H1 (cell line): ENCODE measurements at regions not wholly inside any gene's neighbourhood (a gene's known extent, or its start where the extent isn't known, plus 50 kb on each side); places are given as distances from the start of the nearest gene placed in this dataset.

Source experiments
- CTCF ChIA-PET: fragments of 300-600 bp; sonication (Branson Sonifier 250); formaldehyde crosslinking; loops from one replicate; lab custom pipeline; 2021; ENCODE audit not compliant: partially characterized antibody; lab: Charles Lee
- POLR2A ChIA-PET: fragments of 300-600 bp; sonication (Branson Sonifier 250); formaldehyde crosslinking; loops from one replicate; lab custom pipeline; 2021; ENCODE audit warnings: inconsistent platforms; ENCODE audit not compliant: partially characterized antibody; lab: Charles Lee
- DNase-seq, 2 experiments: peaks; one replicate each; pipeline versions ENCODE4 v3.0.0 to v3.0.0-alpha.2; 2010 to 2022; ENCODE audit warnings: low spot score in 2 of 2, low read depth in 1 of 2, mixed read lengths in 1 of 2
- FAIRE-seq: peaks from 2 replicates; lab custom pipeline; 2011; peaks lifted over from hg19 to GRCh38; lab: Jason Lieb, UNC
- H2AFZ ChIP-seq: 2 replicates; pipeline ENCODE4 v1.8.1; 2012; ENCODE audit warnings: low read length, inconsistent platforms
- H2AK5ac ChIP-seq: 2 replicates; pipeline ENCODE4 v1.6.1; 2013; ENCODE audit warnings: low read depth, low read length
- H2BK120ac ChIP-seq: replicated peaks from 2 replicates; pipeline ENCODE3; 2013; ENCODE audit warnings: low read depth, low read length, inconsistent platforms
- H2BK12ac ChIP-seq: 2 replicates; pipeline ENCODE4 v1.6.1; 2013; ENCODE audit warnings: low read depth, low read length
- H2BK15ac ChIP-seq: 2 replicates; pipeline ENCODE4 v1.6.1; 2013; ENCODE audit warnings: low read length
- H2BK20ac ChIP-seq: 2 replicates; pipeline ENCODE4 v1.6.1; 2013; ENCODE audit warnings: low read length
- H2BK5ac ChIP-seq: 2 replicates; pipeline ENCODE4 v1.6.1; 2013; ENCODE audit warnings: low read depth, low read length
- H3K14ac ChIP-seq: 2 replicates; pipeline ENCODE4 v1.6.1; 2013; ENCODE audit warnings: inconsistent platforms; ENCODE audit not compliant: insufficient read length
- H3K18ac ChIP-seq: 2 replicates; pipeline ENCODE4 v1.6.1; 2013; ENCODE audit warnings: low read length; ENCODE audit errors: extremely low read depth
- H3K23ac ChIP-seq: 2 replicates; pipeline ENCODE4 v1.6.1; 2013; ENCODE audit warnings: inconsistent platforms; ENCODE audit not compliant: insufficient read length
- H3K23me2 ChIP-seq: 2 replicates; pipeline ENCODE4 v1.6.1; 2013; ENCODE audit warnings: low read depth, low read length
- H3K27ac ChIP-seq: 2 replicates; pipeline ENCODE4 v1.6.1; 2011; ENCODE audit warnings: low read depth, low read length, inconsistent platforms
- H3K27me3 ChIP-seq, 4 experiments: replicated peaks in 1 of 4; 1 replicate in 1 of 4; 2 replicates in 3 of 4; pipeline versions ENCODE4 v1.6.1 to v1.8.1; 2011 to 2013; ENCODE audit warnings: low read length in 3 of 4, mild to moderate bottlenecking in 3 of 4, inconsistent platforms in 2 of 4, mixed read lengths in 2 of 4, moderate library complexity in 1 of 4; ENCODE audit not compliant: control insufficient read depth in 3 of 4, insufficient read depth in 3 of 4; ENCODE audit errors: extremely low read depth in 1 of 4
- H3K36me3 ChIP-seq, 4 experiments: 2 replicates each; pipeline versions ENCODE4 v1.6.1 to v1.8.1; 2011 to 2013; ENCODE audit warnings: mild to moderate bottlenecking in 4 of 4, low read length in 3 of 4, moderate library complexity in 2 of 4, control low read depth in 1 of 4, inconsistent platforms in 1 of 4; ENCODE audit not compliant: insufficient read depth in 4 of 4, control insufficient read depth in 2 of 4
- H3K4ac ChIP-seq: replicated peaks from 2 replicates; pipeline ENCODE3; 2013; ENCODE audit warnings: low read length, low read depth, mixed read lengths, inconsistent platforms; ENCODE audit not compliant: insufficient read length
- H3K4me1 ChIP-seq, 4 experiments: replicated peaks in 1 of 4; 1 replicate in 1 of 4; 2 replicates in 3 of 4; pipeline versions ENCODE4 v1.6.1 to v1.8.1; 2011 to 2013; ENCODE audit warnings: low read length in 3 of 4, inconsistent platforms in 2 of 4, mixed read lengths in 1 of 4; ENCODE audit not compliant: insufficient read depth in 4 of 4, control insufficient read depth in 3 of 4
- H3K4me2 ChIP-seq, 2 experiments: 2 replicates each; pipeline versions ENCODE4 v1.6.1 to v1.8.1; 2011 to 2013; ENCODE audit warnings: low read depth in 2 of 2, low read length in 2 of 2, control low read depth in 1 of 2, inconsistent platforms in 1 of 2, mild to moderate bottlenecking in 1 of 2; ENCODE audit not compliant: insufficient read depth in 1 of 2
- H3K4me3 ChIP-seq, 4 experiments: fragments of 200-600, 300-600 bp in 1 of 4; sonication (generic), shearing (Covaris generic), sonication (Bioruptor Twin) in 1 of 4; 2 replicates each; pipeline versions ENCODE4 v1.5.1 to v1.8.1; 2011 to 2016; ENCODE audit warnings: low read length in 4 of 4, low read depth in 3 of 4, control low read depth in 2 of 4, inconsistent platforms in 2 of 4, mild to moderate bottlenecking in 2 of 4, mixed read lengths in 1 of 4, moderate library complexity in 1 of 4; ENCODE audit not compliant: insufficient read depth in 2 of 4; ENCODE audit errors: extremely low read depth in 1 of 4
- H3K56ac ChIP-seq: replicated peaks from 2 replicates; pipeline ENCODE3; 2013; ENCODE audit warnings: low read depth, mild to moderate bottlenecking, mixed read lengths, low read length, inconsistent platforms; ENCODE audit not compliant: insufficient read length
- H3K79me1 ChIP-seq: 2 replicates; pipeline ENCODE4 v1.6.1; 2013; ENCODE audit warnings: low read depth, low read length, control low read depth
- H3K79me2 ChIP-seq, 2 experiments: 2 replicates each; pipeline versions ENCODE4 v1.6.1 to v1.8.1; 2012 to 2013; ENCODE audit warnings: low read length in 2 of 2, mild to moderate bottlenecking in 2 of 2, inconsistent platforms in 1 of 2; ENCODE audit not compliant: insufficient read depth in 2 of 2, control insufficient read depth in 1 of 2
- H3K9ac ChIP-seq, 4 experiments: replicated peaks in 1 of 4; 1 replicate in 1 of 4; 2 replicates in 3 of 4; pipeline versions ENCODE4 v1.6.1 to v1.8.1; 2011 to 2013; ENCODE audit warnings: low read depth in 3 of 4, low read length in 3 of 4, control low read depth in 2 of 4, mild to moderate bottlenecking in 2 of 4, moderate library complexity in 2 of 4, inconsistent platforms in 1 of 4; ENCODE audit errors: extremely low read depth in 1 of 4
- H3K9me3 ChIP-seq, 2 experiments: 2 replicates each; pipeline versions ENCODE4 v1.6.1 to v1.8.1; 2012 to 2013; ENCODE audit warnings: mild to moderate bottlenecking in 2 of 2, moderate library complexity in 2 of 2, control low read depth in 1 of 2, inconsistent platforms in 1 of 2, low read depth in 1 of 2, low read length in 1 of 2, mixed read lengths in 1 of 2; ENCODE audit not compliant: insufficient read depth in 2 of 2
- H4K20me1 ChIP-seq, 2 experiments: replicated peaks in 1 of 2; 2 replicates each; pipeline versions ENCODE3 to v1.8.1; 2011 to 2013; ENCODE audit warnings: inconsistent platforms in 2 of 2, low read length in 2 of 2, mild to moderate bottlenecking in 1 of 2; ENCODE audit not compliant: insufficient read depth in 2 of 2, control insufficient read depth in 1 of 2
- H4K5ac ChIP-seq: 2 replicates; pipeline ENCODE4 v1.6.1; 2013; ENCODE audit warnings: low read length, low read depth, mixed read lengths, inconsistent platforms; ENCODE audit not compliant: insufficient read length
- H4K8ac ChIP-seq: 2 replicates; pipeline ENCODE4 v1.8.0; 2013; ENCODE audit warnings: mild to moderate bottlenecking, moderate library complexity, low read length, inconsistent platforms; ENCODE audit not compliant: insufficient read depth; ENCODE audit errors: extremely low read depth
- H4K91ac ChIP-seq: replicated peaks from 2 replicates; pipeline ENCODE3; 2013; ENCODE audit warnings: low read length, mixed read lengths, inconsistent platforms; ENCODE audit not compliant: insufficient read length
- CHD2 ChIP-seq: IDR thresholded peaks from 2 replicates; pipeline ENCODE4 v1.6.1; 2012; ENCODE audit warnings: low read length, improper control_type of control experiment
- HDAC2 ChIP-seq, 2 experiments: fragments of 300-600 bp in 1 of 2; sonication (generic) in 1 of 2; IDR thresholded peaks; 2 replicates each; pipeline ENCODE4 v1.6.1; 2011 to 2012; ENCODE audit warnings: low read depth in 2 of 2, low read length in 2 of 2, mild to moderate bottlenecking in 2 of 2, moderate library complexity in 2 of 2, borderline replicate concordance in 1 of 2, inconsistent platforms in 1 of 2
- RFX5 ChIP-seq: IDR thresholded peaks from 2 replicates; pipeline ENCODE4 v1.6.1; 2011; ENCODE audit warnings: low read depth, low read length, improper control_type of control experiment, borderline replicate concordance
- WGBS, 2 experiments: shearing (Covaris generic) in 1 of 2; methylation state at CpG; one replicate each; pipeline versions ENCODE4 v1.1.6 to v1.1.7; 2013 to 2015; ENCODE audit warnings: low lambda C conversion rate in 2 of 2, mixed read lengths in 2 of 2, inconsistent platforms in 1 of 2, low coverage in 1 of 2, missing lambda C conversion rate in 1 of 2; ENCODE audit not compliant: insufficient replicate concordance in 2 of 2, insufficient coverage in 1 of 2, insufficient read length in 1 of 2; ENCODE audit errors: extremely low coverage in 1 of 2, missing lambda C conversion rate in 1 of 2; 5-methylcytosine and 5-hydroxymethylcytosine counted together
- TF ChIP-seq, protein P1 (sequence below): IDR thresholded peaks from 2 replicates; pipeline ENCODE4 v1.6.1; 2012; ENCODE audit warnings: low read length, inconsistent platforms

DNA sequence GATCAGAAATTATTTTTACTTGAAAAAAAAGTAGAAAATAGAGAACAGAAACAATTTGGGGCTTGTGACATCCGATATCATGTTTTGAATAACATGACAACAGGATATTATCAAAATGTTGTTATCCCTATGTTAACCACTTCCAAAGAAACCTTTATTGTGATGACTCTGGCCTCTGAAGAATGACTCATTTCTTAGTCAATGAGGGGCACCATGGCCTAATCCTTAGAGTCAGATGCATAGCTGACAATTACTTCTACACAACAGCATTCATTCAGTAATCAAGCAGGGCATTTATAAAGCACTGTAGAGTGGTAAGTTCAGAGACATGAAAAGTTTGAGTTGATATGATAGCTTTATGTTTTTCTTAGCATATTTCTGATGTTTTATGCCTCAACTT lies 703.0 kb downstream of the RNF144A start:
- no peaks in the 10 kb centered on the region for H3K79me1 ChIP-seq
- H3K9me3 ChIP-seq: no peaks in the 10 kb centered on the region
- no peak overlapping the region for H4K5ac ChIP-seq
- no peak overlapping the region for H3K18ac ChIP-seq
- H2AK5ac ChIP-seq: no peak overlapping the region
- no peak overlapping the region for H3K9ac ChIP-seq
- FAIRE-seq (no peak), DNase-seq (no peak)
- 83% methylated on average over 1 of the region's 1 CpG; no CpG with 5 or more reads in 1 of the 2 experiments for WGBS, 2 experiments
- no peaks in the 10 kb centered on the region for H3K79me2 ChIP-seq
- H3K36me3 ChIP-seq: no peaks in the 10 kb centered on the region
- peaks cover 0 to 6% (median 1%) of the 10 kb centered on the region in 4 experiments; a peak in 1 of 7 replicates for H3K4me1 ChIP-seq
- no peak overlapping the region for H3K14ac ChIP-seq
- H3K56ac ChIP-seq: no peak overlapping the region
- no peak overlapping the region for H2BK5ac ChIP-seq
- no peak overlapping the region for H2AFZ ChIP-seq
- H4K20me1 ChIP-seq: no peaks in the 10 kb centered on the region
- no peak overlapping the region for H3K4ac ChIP-seq
- H2BK12ac ChIP-seq: no peak overlapping the region
- H4K8ac ChIP-seq: no peak overlapping the region
- no peak overlapping the region for H2BK15ac ChIP-seq
- TF ChIP-seq RFX5: no peak
- no peak for TF ChIP-seq HDAC2 (IDR thresholded peaks at IDR 0.05; ENCODE audit: borderline replicate concordance in 1 of 2, low read depth in 2 of 2, low read length in 2 of 2)
- no peak for TF ChIP-seq CHD2
- TF ChIP-seq, protein P1, sequence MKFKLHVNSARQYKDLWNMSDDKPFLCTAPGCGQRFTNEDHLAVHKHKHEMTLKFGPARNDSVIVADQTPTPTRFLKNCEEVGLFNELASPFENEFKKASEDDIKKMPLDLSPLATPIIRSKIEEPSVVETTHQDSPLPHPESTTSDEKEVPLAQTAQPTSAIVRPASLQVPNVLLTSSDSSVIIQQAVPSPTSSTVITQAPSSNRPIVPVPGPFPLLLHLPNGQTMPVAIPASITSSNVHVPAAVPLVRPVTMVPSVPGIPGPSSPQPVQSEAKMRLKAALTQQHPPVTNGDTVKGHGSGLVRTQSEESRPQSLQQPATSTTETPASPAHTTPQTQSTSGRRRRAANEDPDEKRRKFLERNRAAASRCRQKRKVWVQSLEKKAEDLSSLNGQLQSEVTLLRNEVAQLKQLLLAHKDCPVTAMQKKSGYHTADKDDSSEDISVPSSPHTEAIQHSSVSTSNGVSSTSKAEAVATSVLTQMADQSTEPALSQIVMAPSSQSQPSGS: no peak
- POLR2A ChIA-PET: no interaction called here
- H3K4me3 ChIP-seq: no peak overlapping the region
- H3K27me3 ChIP-seq: peaks cover 0 to 1% (median 0%) of the 10 kb centered on the region in 4 experiments; a peak in 1 of 7 replicates
- H3K27ac ChIP-seq: no peak overlapping the region
- no peak overlapping the region for H2BK120ac ChIP-seq
- no peaks in the 10 kb centered on the region for H3K23me2 ChIP-seq
- no peak overlapping the region for H3K23ac ChIP-seq
- H2BK20ac ChIP-seq: no peak overlapping the region
- H3K4me2 ChIP-seq: no peak overlapping the region
- no peak overlapping the region for H4K91ac ChIP-seq
- CTCF ChIA-PET: no interaction called here
